Upper lobe of right lung (tissue), 1 donor: ENCODE measurements at regions not wholly inside any gene's neighbourhood (a gene's known extent, or its start where the extent isn't known, plus 50 kb on each side); places are given as distances from the start of the nearest gene placed in this dataset.

Experiments used
- ATAC-seq: fragments of 200-7000 bp; cut with Tn5 transposase; one replicate; pipeline ENCODE4 v1.9.1; 2020; ENCODE audit warnings: mild to moderate bottlenecking, moderate library complexity
- DNase-seq: peaks from one replicate; pipeline ENCODE4 v3.0.0-alpha.2; 2020
- H3K27ac ChIP-seq: fragments of 200-600 bp; one replicate; pipeline ENCODE4 v1.8.0; 2022
- H3K27me3 ChIP-seq: fragments of 200-600 bp; one replicate; pipeline ENCODE4 v1.8.0; 2022; ENCODE audit warnings: mild to moderate bottlenecking
- H3K36me3 ChIP-seq: fragments of 200-600 bp; one replicate; pipeline ENCODE4 v1.8.0; 2022
- H3K4me1 ChIP-seq: fragments of 200-600 bp; one replicate; pipeline ENCODE4 v1.8.0; 2022
- H3K4me3 ChIP-seq: fragments of 200-600 bp; one replicate; pipeline ENCODE4 v1.8.0; 2022; ENCODE audit warnings: mild to moderate bottlenecking
- H3K9me3 ChIP-seq: fragments of 200-600 bp; one replicate; pipeline ENCODE4 v1.8.0; 2022
- intact Hi-C: fragments of 100-400 bp; cut with DNase I; formaldehyde crosslinking; loops from one replicate; pipeline ENCODE4 v1.11.0; 2022
- TF ChIP-seq, protein P1 (sequence below): fragments of 200-600 bp; IDR thresholded peaks from one replicate; pipeline ENCODE4 v1.8.0; 2022; ENCODE audit warnings: antibody characterized with exemption
- donor health status: DM: no; HTN: yes; CAD: no; lungs with severe emphysema.

DNA sequence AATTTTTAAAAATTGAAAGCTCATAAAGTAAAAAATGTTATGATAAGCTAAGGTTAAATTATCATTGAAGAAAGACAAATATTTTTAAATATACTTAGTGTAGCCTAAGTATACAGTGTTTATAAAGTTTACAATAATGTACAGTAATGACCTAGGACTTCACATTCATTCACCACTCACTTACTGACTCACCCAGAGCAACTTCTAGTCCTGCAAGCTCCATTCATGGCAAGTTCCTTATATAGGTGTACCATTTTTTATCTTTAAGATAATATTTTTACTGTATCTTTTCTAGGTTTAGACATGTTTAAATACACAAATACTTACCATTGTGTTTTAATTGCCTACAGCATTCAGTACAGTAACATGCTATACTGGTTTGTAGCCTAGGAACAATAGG lies 112.3 kb upstream of the RADX start:
- DNase-seq (no peak), ATAC-seq (no peak)
- TF ChIP-seq, protein P1, sequence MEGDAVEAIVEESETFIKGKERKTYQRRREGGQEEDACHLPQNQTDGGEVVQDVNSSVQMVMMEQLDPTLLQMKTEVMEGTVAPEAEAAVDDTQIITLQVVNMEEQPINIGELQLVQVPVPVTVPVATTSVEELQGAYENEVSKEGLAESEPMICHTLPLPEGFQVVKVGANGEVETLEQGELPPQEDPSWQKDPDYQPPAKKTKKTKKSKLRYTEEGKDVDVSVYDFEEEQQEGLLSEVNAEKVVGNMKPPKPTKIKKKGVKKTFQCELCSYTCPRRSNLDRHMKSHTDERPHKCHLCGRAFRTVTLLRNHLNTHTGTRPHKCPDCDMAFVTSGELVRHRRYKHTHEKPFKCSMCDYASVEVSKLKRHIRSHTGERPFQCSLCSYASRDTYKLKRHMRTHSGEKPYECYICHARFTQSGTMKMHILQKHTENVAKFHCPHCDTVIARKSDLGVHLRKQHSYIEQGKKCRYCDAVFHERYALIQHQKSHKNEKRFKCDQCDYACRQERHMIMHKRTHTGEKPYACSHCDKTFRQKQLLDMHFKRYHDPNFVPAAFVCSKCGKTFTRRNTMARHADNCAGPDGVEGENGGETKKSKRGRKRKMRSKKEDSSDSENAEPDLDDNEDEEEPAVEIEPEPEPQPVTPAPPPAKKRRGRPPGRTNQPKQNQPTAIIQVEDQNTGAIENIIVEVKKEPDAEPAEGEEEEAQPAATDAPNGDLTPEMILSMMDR = no peak
- H3K27me3 ChIP-seq = no peaks in the 10 kb centered on the region
- intact Hi-C loops = no loop called here
- H3K36me3 ChIP-seq = no peaks in the 10 kb centered on the region
- H3K4me3 ChIP-seq = no peak overlapping the region
- H3K27ac ChIP-seq = no peak overlapping the region
- H3K9me3 ChIP-seq = no peaks in the 10 kb centered on the region
- no peaks in the 10 kb centered on the region for H3K4me1 ChIP-seq

DNA sequence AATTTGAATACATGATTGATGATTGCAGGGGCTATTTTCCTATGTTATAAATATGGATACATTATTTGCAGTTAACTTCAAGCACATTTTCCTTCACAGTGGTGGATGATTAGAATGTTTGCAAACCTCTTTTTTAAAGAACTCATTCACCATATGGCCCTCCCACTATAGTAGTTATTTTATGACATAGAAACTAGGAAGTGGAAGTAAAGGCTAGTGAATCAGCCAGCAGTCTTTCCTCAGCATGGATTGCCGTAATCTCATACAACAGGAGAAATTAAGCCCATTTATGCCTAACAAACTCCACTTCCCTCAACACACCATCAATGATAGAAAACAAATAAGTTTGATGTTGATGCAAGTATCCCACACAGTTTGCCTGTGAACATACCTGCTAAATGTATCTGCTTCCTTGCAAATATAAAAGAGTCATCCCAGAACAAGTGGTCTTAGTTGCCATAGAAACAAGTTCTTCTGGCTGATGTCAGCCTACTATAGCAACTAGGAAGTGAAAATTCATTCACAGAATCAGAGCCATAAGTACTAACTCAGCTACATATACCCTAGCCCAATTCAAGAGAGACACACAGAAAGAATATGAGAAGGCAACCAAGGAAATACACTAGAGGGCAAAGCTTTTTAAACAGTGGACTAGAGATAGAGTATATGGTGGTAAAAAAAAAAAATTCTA lies 100.9 kb upstream of the RADX start:
- no peaks in the 10 kb centered on the region for H3K36me3 ChIP-seq
- no peaks in the 10 kb centered on the region for H3K27me3 ChIP-seq
- TF ChIP-seq, protein P1 = no peak
- intact Hi-C loops = no loop called here
- DNase-seq = no peak
- no peak for ATAC-seq
- H3K27ac ChIP-seq = no peak overlapping the region
- H3K4me1 ChIP-seq = no peaks in the 10 kb centered on the region
- H3K9me3 ChIP-seq = no peaks in the 10 kb centered on the region
- H3K4me3 ChIP-seq = no peak overlapping the region
